ENCODE measurements at regions not wholly inside any gene's neighbourhood (a gene's known extent, or its start where the extent isn't known, plus 50 kb on each side); places are given as distances from the start of the nearest gene placed in this dataset.

GRCh38 chr2:236503583-236503982 is 66.0 kb upstream of the ACKR3 start:
- TF ChIP-seq POLR2A (IDR thresholded peaks at IDR 0.05): no peak
- TF ChIP-seq, protein P1, sequence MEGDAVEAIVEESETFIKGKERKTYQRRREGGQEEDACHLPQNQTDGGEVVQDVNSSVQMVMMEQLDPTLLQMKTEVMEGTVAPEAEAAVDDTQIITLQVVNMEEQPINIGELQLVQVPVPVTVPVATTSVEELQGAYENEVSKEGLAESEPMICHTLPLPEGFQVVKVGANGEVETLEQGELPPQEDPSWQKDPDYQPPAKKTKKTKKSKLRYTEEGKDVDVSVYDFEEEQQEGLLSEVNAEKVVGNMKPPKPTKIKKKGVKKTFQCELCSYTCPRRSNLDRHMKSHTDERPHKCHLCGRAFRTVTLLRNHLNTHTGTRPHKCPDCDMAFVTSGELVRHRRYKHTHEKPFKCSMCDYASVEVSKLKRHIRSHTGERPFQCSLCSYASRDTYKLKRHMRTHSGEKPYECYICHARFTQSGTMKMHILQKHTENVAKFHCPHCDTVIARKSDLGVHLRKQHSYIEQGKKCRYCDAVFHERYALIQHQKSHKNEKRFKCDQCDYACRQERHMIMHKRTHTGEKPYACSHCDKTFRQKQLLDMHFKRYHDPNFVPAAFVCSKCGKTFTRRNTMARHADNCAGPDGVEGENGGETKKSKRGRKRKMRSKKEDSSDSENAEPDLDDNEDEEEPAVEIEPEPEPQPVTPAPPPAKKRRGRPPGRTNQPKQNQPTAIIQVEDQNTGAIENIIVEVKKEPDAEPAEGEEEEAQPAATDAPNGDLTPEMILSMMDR (IDR thresholded peaks at IDR 0.05): no peak
- no peaks in the 10 kb centered on the region for H3K36me3 ChIP-seq
- H3K4me1 ChIP-seq: peaks cover 32 to 33% of the 10 kb centered on the region in 2 donors
- DNase-seq: peak; percentile 12 to 20
- 78 to 81% methylated on average over 13 of the region's 13 CpGs for WGBS, 2 donors
- H3K4me3 ChIP-seq (replicated peaks in 1 of 3): no peak overlapping the region
- H3K27ac ChIP-seq: no peak overlapping the region
- H3K27me3 ChIP-seq: no peaks in the 10 kb centered on the region
- H3K9me3 ChIP-seq: no peaks in the 10 kb centered on the region
- intact Hi-C loops (cut with DNase I): no loop called here

DNA sequence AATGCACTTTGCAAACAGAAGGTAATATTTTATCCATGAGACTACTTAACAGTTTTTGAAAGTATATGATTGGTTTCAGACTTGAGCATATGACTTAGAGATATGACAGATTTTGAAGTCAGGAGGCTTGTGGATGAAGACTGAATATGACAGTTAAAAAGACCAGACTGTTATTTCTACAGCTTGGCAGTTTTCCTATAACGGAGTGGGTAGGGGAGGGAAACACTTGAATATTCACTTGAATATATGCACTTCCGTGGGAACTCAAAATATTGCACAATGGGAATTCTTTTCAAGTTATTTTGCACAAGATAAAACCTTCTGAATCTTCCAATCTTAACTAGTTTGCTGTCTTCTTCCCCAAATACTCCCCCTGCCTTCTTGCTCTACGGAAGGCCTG is 64.6 kb upstream of the ACKR3 start:
- Histone ChIP-seq H3K4me3 (replicated peaks in 1 of 3) (no peak overlapping the region), H3K36me3 (no peaks in the 10 kb centered on the region), H3K4me1 (peaks cover 24 to 28% of the 10 kb centered on the region in 2 donors), H3K27ac (peak overlapping the region in 1 of 3 donors; percentile 17), H3K27me3 (no peaks in the 10 kb centered on the region), H3K9me3 (no peaks in the 10 kb centered on the region)
- intact Hi-C loops (cut with DNase I): no loop called here
- 49 to 55% methylated on average over 3 of the region's 3 CpGs for WGBS, 2 donors
- TF ChIP-seq, protein P1 (IDR thresholded peaks at IDR 0.05): no peak
- TF ChIP-seq POLR2A (IDR thresholded peaks at IDR 0.05): no peak
- DNase-seq: no peak

DNA sequence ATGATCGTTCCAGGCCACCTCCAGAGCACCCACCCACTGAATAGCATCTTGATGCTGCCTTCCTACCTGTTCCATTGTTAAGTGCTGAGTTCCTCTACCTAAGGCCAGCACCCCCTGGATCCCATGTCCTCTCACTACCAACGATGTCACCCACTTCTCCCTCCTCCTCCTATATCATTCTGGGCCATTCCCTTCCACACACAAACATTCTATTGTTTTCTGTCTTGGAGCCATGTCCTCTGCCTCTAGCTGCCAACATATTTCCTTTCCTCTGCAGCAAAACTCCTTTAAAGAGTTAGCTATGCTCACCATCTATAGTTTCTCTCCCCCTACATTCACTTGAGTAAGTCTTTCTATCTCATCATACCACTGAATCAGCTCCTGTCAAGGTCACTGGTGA is 64.0 kb upstream of the ACKR3 start:
- Histone ChIP-seq H3K36me3 (no peaks in the 10 kb centered on the region), H3K4me1 (peaks cover 24 to 28% of the 10 kb centered on the region in 2 donors), H3K27me3 (no peaks in the 10 kb centered on the region), H3K27ac (peak overlapping the region in 1 of 3 donors; percentile 17), H3K9me3 (no peaks in the 10 kb centered on the region), H3K4me3 (replicated peaks in 1 of 3) (no peak overlapping the region)
- intact Hi-C loops (cut with DNase I): no loop called here
- no peak for DNase-seq
- 69 to 81% methylated on average over 2 of the region's 2 CpGs for WGBS, 2 donors
- TF ChIP-seq, protein P1 (IDR thresholded peaks at IDR 0.05): no peak
- no peak for TF ChIP-seq POLR2A (IDR thresholded peaks at IDR 0.05)

DNA sequence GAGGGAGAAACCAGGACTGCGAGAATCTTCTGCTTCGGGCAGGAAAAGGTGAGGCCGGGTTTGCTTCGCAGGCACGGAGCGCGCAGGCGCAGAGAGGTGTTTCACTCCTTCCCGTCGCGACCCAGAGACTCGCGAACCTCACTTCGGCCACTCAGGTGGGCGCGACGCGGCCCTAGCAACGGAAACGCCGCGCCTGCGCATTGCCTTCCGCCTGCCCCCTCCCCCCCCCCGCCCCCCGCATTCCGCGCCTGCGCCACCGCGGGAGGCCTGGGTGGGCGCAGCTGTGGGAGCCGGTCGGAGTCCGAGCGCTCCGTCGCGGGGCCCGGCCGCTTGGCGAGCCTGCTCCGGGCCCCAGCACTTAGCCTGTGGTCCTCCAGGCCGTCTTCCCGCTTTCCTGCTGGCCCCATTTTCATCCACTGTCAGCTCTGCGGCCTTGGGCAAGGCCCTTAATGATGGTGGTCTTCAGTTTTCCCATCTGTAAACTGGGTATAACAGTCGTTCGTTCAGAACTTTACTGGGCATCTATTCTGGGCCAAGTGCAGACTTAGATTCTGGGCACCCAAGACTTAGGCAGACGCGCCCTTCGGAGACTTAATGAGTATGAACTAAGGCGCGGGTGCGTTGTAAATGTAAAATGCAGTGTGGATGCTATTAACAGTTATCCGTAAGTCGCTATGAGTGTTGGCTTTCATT is 62.1 kb upstream of the ACKR3 start:
- WGBS, 2 donors: 55 to 75% methylated on average over 13 to 17 of the region's 56 CpGs
- H3K4me3 ChIP-seq (replicated peaks in 1 of 3): peak overlapping the region; percentile 5 to 64 (median 44)
- H3K9me3 ChIP-seq: no peaks in the 10 kb centered on the region
- DNase-seq: peak; percentile 92
- intact Hi-C loops (cut with DNase I): no loop called here
- TF ChIP-seq, protein P1 (IDR thresholded peaks at IDR 0.05): no peak
- TF ChIP-seq POLR2A (IDR thresholded peaks at IDR 0.05): peak in 1 of 2 donors; percentile 71
- peaks cover 26 to 31% of the 10 kb centered on the region in 2 donors for H3K4me1 ChIP-seq
- H3K36me3 ChIP-seq: no peaks in the 10 kb centered on the region
- peak overlapping the region in 2 of 3 donors; percentile 26 to 55 for H3K27ac ChIP-seq
- no peaks in the 10 kb centered on the region for H3K27me3 ChIP-seq

GRCh38 chr2:236508466-236508865 is 61.2 kb upstream of the ACKR3 start:
- no peak for TF ChIP-seq POLR2A (IDR thresholded peaks at IDR 0.05)
- TF ChIP-seq, protein P1 (IDR thresholded peaks at IDR 0.05): no peak
- Histone ChIP-seq H3K27me3 (no peaks in the 10 kb centered on the region), H3K9me3 (no peaks in the 10 kb centered on the region), H3K4me3 (replicated peaks in 1 of 3) (no peak overlapping the region), H3K27ac (no peak overlapping the region), H3K4me1 (peaks cover 30 to 31% of the 10 kb centered on the region in 2 donors), H3K36me3 (no peaks in the 10 kb centered on the region)
- WGBS, 2 donors: 80 to 82% methylated on average over 5 of the region's 5 CpGs
- no peak for DNase-seq
- intact Hi-C loops (cut with DNase I): no loop called here

Measured in thyroid gland (tissue), 4 donors.